Endothelial cell (in vitro differentiated cells): ENCODE measurements at regions not wholly inside any gene's neighbourhood (a gene's known extent, or its start where the extent isn't known, plus 50 kb on each side); places are given as distances from the start of the nearest gene placed in this dataset.

ENCODE experiments used
- DNase-seq: peaks from one replicate; pipeline ENCODE4 v3.0.0; 2021; ENCODE audit warnings: low spot score
- H3K27ac Mint-ChIP-seq: one replicate; pipeline ENCODE4 v1.8.0; 2021; ENCODE audit warnings: mixed read lengths, inconsistent platforms; ENCODE audit not compliant: unreplicated experiment
- H3K27me3 Mint-ChIP-seq: one replicate; pipeline ENCODE4 v1.8.0; 2021; ENCODE audit warnings: mild to moderate bottlenecking, moderate library complexity, mixed read lengths, inconsistent platforms; ENCODE audit not compliant: unreplicated experiment
- H3K36me3 Mint-ChIP-seq: one replicate; pipeline ENCODE4 v1.8.0; 2021; ENCODE audit warnings: mild to moderate bottlenecking, low read depth, mixed read lengths, inconsistent platforms; ENCODE audit not compliant: unreplicated experiment
- H3K4me1 Mint-ChIP-seq: one replicate; pipeline ENCODE4 v1.8.0; 2021; ENCODE audit warnings: mild to moderate bottlenecking, mixed read lengths, inconsistent platforms; ENCODE audit not compliant: unreplicated experiment
- H3K4me3 Mint-ChIP-seq: one replicate; pipeline ENCODE4 v1.8.0; 2021; ENCODE audit warnings: mild to moderate bottlenecking, mixed read lengths, inconsistent platforms; ENCODE audit not compliant: unreplicated experiment
- H3K9me3 Mint-ChIP-seq: one replicate; pipeline ENCODE4 v1.8.0; 2021; ENCODE audit warnings: mixed read lengths, inconsistent platforms; ENCODE audit not compliant: unreplicated experiment
- TF ChIP-seq, protein P1 (sequence below): fragments of 200-600 bp; sonication (generic); IDR thresholded peaks from one replicate; pipeline ENCODE4 v1.5.0; 2021; ENCODE audit warnings: antibody characterized with exemption; ENCODE audit not compliant: unreplicated experiment

DNA sequence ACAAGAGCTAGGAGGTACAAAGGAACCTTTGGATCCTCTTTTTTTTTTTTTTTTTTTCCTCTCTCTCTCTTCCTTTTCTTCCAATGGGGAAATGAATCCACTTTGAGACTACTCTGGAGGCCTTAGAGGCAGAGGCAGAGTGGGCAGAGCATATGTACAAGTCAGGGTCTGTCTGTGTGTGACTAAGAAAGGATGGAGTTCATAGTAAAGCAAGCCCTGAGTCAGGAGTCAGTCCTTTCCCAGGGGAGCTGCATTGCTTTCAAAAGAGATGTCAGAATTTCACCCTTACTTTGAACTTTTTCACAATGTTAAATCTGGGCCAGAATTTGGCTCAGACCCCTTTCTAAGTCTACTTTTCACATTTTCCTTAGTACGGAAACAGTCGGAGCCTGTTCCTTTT lies 792.4 kb upstream of the C9orf72 start:
- Mint-ChIP-seq H3K36me3 (no peaks in the 10 kb centered on the region), H3K27ac (no peak overlapping the region), H3K4me1 (peaks cover 6% of the 10 kb centered on the region), H3K9me3 (no peaks in the 10 kb centered on the region), H3K4me3 (no peak overlapping the region), H3K27me3 (no peaks in the 10 kb centered on the region)
- no peak for DNase-seq
- TF ChIP-seq, protein P1, sequence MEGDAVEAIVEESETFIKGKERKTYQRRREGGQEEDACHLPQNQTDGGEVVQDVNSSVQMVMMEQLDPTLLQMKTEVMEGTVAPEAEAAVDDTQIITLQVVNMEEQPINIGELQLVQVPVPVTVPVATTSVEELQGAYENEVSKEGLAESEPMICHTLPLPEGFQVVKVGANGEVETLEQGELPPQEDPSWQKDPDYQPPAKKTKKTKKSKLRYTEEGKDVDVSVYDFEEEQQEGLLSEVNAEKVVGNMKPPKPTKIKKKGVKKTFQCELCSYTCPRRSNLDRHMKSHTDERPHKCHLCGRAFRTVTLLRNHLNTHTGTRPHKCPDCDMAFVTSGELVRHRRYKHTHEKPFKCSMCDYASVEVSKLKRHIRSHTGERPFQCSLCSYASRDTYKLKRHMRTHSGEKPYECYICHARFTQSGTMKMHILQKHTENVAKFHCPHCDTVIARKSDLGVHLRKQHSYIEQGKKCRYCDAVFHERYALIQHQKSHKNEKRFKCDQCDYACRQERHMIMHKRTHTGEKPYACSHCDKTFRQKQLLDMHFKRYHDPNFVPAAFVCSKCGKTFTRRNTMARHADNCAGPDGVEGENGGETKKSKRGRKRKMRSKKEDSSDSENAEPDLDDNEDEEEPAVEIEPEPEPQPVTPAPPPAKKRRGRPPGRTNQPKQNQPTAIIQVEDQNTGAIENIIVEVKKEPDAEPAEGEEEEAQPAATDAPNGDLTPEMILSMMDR = no peak

DNA sequence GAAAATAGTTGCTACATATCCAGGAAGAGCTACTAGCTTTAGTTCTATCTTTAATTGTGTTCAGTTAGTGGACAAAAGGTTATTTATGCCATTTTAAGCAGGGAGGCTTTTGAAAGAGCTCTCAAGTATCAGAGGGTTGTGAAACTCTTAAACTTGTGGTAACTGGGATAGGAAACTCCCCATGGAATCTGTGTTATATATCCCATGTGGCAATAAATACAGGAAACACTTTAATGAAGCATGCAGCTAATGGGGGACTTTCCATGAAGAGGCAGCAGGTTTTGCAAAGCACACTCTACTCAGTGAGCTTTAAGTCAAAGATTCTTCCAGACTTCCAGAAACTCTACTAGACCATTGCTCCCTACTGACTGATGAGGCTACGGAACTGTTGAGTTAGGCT lies 805.0 kb upstream of the C9orf72 start:
- H3K27ac Mint-ChIP-seq = no peak overlapping the region
- DNase-seq = no peak
- no peaks in the 10 kb centered on the region for H3K9me3 Mint-ChIP-seq
- peaks cover 7% of the 10 kb centered on the region for H3K4me1 Mint-ChIP-seq
- TF ChIP-seq, protein P1 = no peak
- H3K4me3 Mint-ChIP-seq = no peak overlapping the region
- H3K27me3 Mint-ChIP-seq = peaks cover 4% of the 10 kb centered on the region
- H3K36me3 Mint-ChIP-seq = no peaks in the 10 kb centered on the region

DNA sequence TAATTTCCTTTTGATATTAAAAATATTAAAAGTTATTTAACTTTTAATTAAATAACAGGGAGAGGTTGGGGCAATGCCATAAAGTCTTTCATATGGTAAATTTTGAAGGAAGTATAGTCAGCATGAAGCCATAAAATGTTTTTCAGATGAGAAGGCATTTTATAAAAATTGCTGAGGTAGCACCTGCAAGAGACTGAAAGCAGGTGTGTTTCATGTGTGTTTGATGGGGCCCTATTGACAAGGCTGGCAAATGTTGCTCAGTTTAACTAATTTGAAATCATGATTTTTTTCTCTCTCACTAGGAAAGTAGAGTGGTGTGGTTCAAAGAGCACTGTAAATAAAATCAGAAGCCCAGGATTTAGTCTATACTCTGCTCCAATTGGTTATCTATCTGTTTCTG lies 805.8 kb upstream of the C9orf72 start:
- Mint-ChIP-seq H3K4me3 (no peak overlapping the region), H3K27me3 (peaks cover 4% of the 10 kb centered on the region), H3K36me3 (no peaks in the 10 kb centered on the region), H3K9me3 (no peaks in the 10 kb centered on the region), H3K4me1 (peaks cover 7% of the 10 kb centered on the region), H3K27ac (no peak overlapping the region)
- DNase-seq = no peak
- TF ChIP-seq, protein P1 = no peak

DNA sequence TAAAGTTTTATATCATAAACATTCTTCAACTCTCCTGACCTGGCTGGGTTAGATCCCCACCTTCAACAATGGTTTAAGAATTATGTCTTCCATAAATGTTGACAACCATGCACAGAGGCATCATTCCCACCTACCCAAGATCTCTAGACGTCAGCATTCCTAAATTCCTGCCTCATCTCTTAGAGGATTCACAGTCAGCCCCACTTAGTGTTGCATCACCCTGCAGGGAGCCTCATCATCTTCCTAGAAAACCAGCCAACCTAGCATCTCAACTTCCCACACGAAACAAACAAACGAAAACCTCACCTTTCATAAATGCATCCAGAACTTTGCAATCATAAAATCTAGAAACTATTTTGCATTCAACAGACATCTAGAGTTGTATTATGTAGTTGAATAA lies 816.1 kb upstream of the C9orf72 start:
- Mint-ChIP-seq H3K9me3 (no peaks in the 10 kb centered on the region), H3K4me3 (no peak overlapping the region), H3K27me3 (no peaks in the 10 kb centered on the region), H3K36me3 (peaks cover 4% of the 10 kb centered on the region), H3K4me1 (no peaks in the 10 kb centered on the region), H3K27ac (no peak overlapping the region)
- TF ChIP-seq, protein P1 = no peak
- no peak for DNase-seq

DNA sequence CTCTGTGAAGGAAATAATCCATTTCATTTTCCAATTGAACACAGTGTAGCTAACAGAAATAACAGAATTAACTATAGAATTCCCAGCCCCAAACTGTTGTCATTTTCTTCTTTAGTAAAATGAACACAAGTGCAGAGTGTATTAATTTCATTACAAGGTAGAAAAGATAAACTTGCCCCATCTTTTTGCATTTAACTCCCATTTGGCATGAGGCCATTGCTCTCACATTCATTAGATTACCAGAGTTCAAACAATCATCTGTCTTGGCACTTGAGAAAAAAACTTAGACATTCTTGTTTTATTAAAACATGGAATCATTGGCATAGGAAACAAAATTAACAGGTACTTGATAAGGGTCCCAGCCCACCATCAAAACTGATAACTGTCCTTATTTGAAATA lies 821.5 kb upstream of the C9orf72 start:
- no peaks in the 10 kb centered on the region for H3K27me3 Mint-ChIP-seq
- H3K4me1 Mint-ChIP-seq = no peaks in the 10 kb centered on the region
- TF ChIP-seq, protein P1 = no peak
- no peak for DNase-seq
- H3K27ac Mint-ChIP-seq = no peak overlapping the region
- H3K9me3 Mint-ChIP-seq = no peaks in the 10 kb centered on the region
- no peak overlapping the region for H3K4me3 Mint-ChIP-seq
- no peaks in the 10 kb centered on the region for H3K36me3 Mint-ChIP-seq
